HG03159 (cell line): ENCODE measurements at regions not wholly inside any gene's neighbourhood (a gene's known extent, or its start where the extent isn't known, plus 50 kb on each side); places are given as distances from the start of the nearest gene placed in this dataset.

Experiments
- ATAC-seq: cut with Tn5 transposase; IDR thresholded peaks from one replicate; pipeline ENCODE4 v1.9.1; 2021; ENCODE audit warnings: mild to moderate bottlenecking, moderate library complexity; ENCODE audit not compliant: unreplicated experiment

- ATAC-seq = no peak
These were observed 90.8 kb upstream of the CALM2 start for GRCh38 chr2:47266939-47267710.

- ATAC-seq = no peak
These were observed 89.5 kb upstream of the CALM2 start for GRCh38 chr2:47265751-47266231.

- ATAC-seq = no peak
These were observed 88.8 kb upstream of the CALM2 start for GRCh38 chr2:47265158-47265557.

- no peak for ATAC-seq
These were observed 88.4 kb upstream of the CALM2 start for GRCh38 chr2:47264686-47265085.

GRCh38 chr2:47264143-47264542, 87.8 kb upstream of the CALM2 start:
- ATAC-seq = no peak

- ATAC-seq = no peak
These were observed 86.3 kb upstream of the CALM2 start for GRCh38 chr2:47262657-47263056.

- ATAC-seq = no peak
These were observed 84.7 kb upstream of the CALM2 start for GRCh38 chr2:47260971-47261370.

GRCh38 chr2:47259829-47260228, 83.5 kb upstream of the CALM2 start:
- no peak for ATAC-seq

GRCh38 chr2:47257946-47258348, 81.6 kb upstream of the CALM2 start:
- no peak for ATAC-seq

GRCh38 chr2:47256416-47257087, 80.2 kb upstream of the CALM2 start:
- ATAC-seq = no peak

GRCh38 chr2:47255794-47256193, 79.5 kb upstream of the CALM2 start:
- no peak for ATAC-seq

GRCh38 chr2:47254464-47254863, 78.2 kb upstream of the CALM2 start:
- no peak for ATAC-seq

GRCh38 chr2:47253447-47253846, 77.1 kb upstream of the CALM2 start:
- ATAC-seq = no peak

GRCh38 chr2:47251404-47251675, 75.0 kb upstream of the CALM2 start:
- ATAC-seq = no peak

- ATAC-seq = no peak
These were observed 74.5 kb upstream of the CALM2 start for GRCh38 chr2:47250586-47251403.

GRCh38 chr2:47249931-47250330, 73.6 kb upstream of the CALM2 start:
- ATAC-seq = no peak

- no peak for ATAC-seq
These were observed 73.0 kb upstream of the CALM2 start for GRCh38 chr2:47249157-47249900.

GRCh38 chr2:47243596-47244323, 67.4 kb upstream of the CALM2 start:
- ATAC-seq = no peak

- ATAC-seq = no peak
These were observed 65.4 kb upstream of the CALM2 start for GRCh38 chr2:47241715-47242114.
